ENCODE measurements at regions not wholly inside any gene's neighbourhood (a gene's known extent, or its start where the extent isn't known, plus 50 kb on each side); places are given as distances from the start of the nearest gene placed in this dataset.
"Not testable (repeated sequence)": the region's sequence is repeated elsewhere in the genome, so short reads cannot be mapped to it uniquely, and the experiment has no call there.

GRCh38 chr12:34398366-34398705 lies 376.0 kb downstream of the ALG10 start:
- DNase-seq = no peak

- DNase-seq = no peak
Measured at GRCh38 chr12:34398706-34399630, 376.7 kb downstream of the ALG10 start.

- DNase-seq = no peak
Measured at GRCh38 chr12:34399631-34400410, 377.5 kb downstream of the ALG10 start.

GRCh38 chr12:34400411-34400881 lies 378.1 kb downstream of the ALG10 start:
- no peak for DNase-seq

GRCh38 chr12:34400986-34401658 lies 378.8 kb downstream of the ALG10 start:
- DNase-seq = no peak

GRCh38 chr12:34401659-34402227 lies 379.4 kb downstream of the ALG10 start:
- DNase-seq = no peak

GRCh38 chr12:34402228-34402898 lies 380.1 kb downstream of the ALG10 start:
- no peak for DNase-seq

- DNase-seq = no peak
Measured at GRCh38 chr12:34402899-34403705, 380.8 kb downstream of the ALG10 start.

GRCh38 chr12:34403706-34404376 lies 381.5 kb downstream of the ALG10 start:
- DNase-seq = no peak

GRCh38 chr12:34404377-34405285 lies 382.3 kb downstream of the ALG10 start:
- no peak for DNase-seq

- no peak for DNase-seq
Measured at GRCh38 chr12:34405286-34406227, 383.3 kb downstream of the ALG10 start.

GRCh38 chr12:34406228-34406995 lies 384.1 kb downstream of the ALG10 start:
- DNase-seq = no peak

- DNase-seq = no peak
Measured at GRCh38 chr12:34406996-34407300, 384.7 kb downstream of the ALG10 start.

- DNase-seq = no peak
Measured at GRCh38 chr12:34407813-34408212, 385.5 kb downstream of the ALG10 start.

- not testable (repeated sequence) for DNase-seq
Measured at GRCh38 chr12:34431509-34431908, 409.2 kb downstream of the ALG10 start.
